HG02981 (cell line): ENCODE measurements at regions not wholly inside any gene's neighbourhood (a gene's known extent, or its start where the extent isn't known, plus 50 kb on each side); places are given as distances from the start of the nearest gene placed in this dataset.

Experiments used
- ATAC-seq: cut with Tn5 transposase; IDR thresholded peaks from one replicate; pipeline ENCODE4 v1.9.1; 2021; ENCODE audit warnings: mild to moderate bottlenecking, moderate library complexity; ENCODE audit not compliant: unreplicated experiment

DNA sequence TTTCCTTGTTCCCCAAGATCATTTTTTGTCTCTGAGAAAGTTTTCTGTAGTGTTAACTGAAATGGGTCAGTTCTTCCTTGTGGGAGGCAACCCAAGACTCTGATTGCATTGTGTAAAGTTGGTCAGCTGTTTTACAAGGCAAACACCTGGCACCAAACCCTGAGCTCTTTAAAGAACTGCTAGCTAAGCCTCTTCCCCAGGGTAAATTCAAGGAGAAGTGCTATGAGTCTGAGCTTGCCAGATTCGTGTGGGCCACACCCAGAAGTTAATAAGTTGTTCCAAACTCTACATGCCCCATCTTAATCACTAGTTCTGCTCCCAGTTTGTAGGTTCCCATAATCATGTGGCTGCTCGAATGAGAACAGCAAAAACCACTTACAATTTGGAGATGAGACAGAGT is 214.5 kb downstream of the BTG1 start:
- ATAC-seq: no peak

DNA sequence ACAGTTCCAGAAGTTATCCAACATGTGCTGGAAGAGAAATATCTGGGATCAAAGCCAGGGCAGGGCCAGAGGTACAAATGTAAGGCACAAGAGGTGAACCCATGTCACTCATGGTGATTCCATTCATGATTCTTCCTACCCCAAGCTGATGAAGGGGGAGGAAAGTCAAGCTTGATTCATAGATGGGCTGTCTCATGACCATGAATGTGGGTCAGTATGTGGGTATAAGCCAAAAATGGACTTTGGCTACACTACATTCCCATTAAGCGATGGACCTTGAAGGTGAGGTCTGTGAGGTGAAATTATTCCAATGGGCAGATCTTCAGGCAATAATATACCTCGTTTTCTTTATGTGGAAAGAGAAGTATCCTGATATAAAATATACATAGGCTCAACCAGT is 217.1 kb downstream of the BTG1 start:
- ATAC-seq: no peak

DNA sequence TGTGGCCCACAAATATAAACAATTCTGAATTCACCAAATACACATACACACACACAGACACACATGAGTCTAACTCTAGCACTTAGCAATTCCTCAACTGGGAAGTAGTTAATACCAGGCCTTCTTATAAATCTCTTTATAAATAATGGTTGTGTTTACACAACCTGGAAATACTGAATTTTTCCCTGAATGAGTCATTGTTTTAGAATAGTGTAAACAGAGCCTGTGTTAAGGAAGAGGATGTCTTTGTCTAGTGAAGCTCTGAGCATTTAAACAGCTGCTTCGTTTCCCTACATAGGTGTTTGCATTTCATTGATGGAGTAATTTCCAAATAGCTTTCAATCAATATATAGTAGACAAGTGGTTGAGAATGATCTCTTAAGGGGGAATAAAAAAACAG is 218.8 kb downstream of the BTG1 start:
- no peak for ATAC-seq

DNA sequence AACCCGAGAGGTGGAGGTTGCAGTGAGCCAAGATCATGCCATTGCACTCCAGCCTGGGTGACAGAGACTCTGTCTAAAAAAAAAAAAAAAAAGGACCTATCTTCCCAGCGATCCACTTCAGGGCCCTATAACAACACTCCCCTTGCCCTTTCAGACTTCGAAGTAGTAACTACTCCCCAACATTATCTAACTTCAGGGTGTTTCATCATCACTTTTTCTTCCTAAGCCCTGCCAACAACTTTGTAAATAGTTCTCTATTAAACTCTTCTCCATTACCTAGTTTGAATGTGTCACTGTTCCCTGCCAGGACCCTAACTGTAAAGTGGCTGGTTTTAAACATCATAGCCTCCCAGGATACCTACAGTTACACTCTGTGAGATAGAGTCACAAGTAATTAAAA is 220.8 kb downstream of the BTG1 start:
- ATAC-seq: no peak

DNA sequence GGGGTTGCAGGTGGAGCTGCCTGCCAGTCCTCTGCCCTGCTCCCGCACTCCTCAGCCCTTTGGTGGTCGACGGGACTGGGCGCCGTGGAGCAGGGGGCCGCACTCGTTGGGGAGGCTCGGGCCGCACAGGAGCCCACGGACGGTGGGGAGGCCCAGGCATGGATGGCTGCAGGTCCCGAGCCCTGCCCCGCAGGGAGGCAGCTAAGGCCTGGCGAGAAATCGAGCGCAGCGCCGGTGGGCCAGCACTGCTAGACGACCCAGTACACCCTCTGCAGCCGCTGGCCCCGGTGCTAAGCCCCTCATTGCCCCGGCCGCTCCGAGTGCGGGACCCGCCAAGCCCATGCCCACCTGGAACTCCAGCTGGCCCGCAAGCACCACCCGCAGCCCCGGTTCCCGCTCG is 221.8 kb downstream of the BTG1 start:
- no peak for ATAC-seq

DNA sequence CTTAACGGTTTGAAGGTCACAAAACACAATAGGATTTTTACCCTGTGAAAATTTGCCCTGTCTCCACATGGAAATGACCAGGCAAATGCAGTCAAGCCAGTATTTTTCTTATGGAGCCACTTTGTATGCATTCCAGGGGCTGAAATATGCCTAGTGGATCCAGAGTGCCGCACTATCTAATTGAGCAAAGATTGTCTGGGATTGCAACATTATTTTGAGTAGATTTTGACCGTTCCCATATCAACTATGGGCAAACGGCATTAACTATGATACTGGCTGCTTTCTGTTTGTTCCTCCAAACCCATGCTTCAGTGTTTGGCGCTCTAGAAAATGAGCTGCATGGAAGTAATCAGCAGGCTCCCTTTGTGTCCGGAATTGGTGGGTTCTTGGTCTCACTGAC is 223.0 kb downstream of the BTG1 start:
- ATAC-seq: no peak

DNA sequence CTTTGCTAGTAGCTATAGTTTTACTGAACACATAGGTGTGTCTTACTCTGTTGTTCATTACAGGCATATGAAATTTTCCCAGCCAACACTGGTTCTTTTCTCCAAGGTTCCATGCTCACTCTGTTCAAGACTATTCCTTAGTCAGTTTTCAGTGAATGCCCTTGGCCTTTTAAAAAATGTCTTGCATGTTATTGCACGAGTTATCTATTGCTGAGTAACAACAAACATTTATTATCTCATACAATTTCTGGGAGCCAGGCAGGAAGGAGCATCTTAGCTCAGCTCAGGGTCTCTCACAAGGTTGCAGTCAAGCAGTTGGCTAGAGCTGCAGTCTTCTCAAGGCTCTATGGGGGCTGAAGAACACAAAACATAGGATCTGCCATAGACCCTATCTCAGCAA is 223.5 kb downstream of the BTG1 start:
- no peak for ATAC-seq

DNA sequence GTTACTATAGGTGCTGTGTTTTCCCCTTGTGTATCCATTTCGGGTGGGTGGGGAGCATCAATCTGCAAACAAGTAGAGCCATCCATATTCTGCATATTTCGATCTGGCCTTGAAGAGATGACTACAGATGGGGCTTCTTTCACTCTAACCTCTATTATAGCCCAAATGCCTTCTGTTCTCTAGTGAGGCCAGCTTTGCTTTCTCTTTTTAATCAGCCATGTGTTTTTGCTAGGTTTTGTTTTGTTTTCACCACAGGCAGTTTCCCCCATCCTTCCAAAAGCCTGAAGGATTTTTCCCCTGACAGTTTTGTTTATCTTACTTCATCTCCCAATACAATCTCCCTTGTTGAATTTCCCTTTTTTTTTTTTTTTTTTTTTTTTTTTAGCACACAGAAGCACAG is 224.1 kb downstream of the BTG1 start:
- ATAC-seq: no peak

DNA sequence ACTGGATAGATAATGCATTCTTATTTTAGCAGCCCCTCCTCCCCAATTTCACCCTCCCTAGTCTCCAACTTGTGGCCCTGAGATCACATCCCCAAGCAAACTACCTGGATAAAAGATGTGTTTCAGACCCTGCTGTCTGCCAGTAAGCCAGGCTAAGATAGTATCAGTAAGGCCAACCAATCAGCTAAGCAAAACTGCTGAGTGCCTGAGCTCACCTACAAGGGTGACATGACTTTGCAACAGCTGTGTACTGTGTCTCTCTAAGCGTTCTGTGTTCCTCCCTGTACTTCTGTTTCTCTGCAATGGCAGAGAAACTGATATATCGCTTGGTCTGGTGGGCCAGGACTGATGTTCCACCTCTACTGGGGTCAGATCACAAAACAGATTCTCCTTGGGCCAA is 224.9 kb downstream of the BTG1 start:
- no peak for ATAC-seq

DNA sequence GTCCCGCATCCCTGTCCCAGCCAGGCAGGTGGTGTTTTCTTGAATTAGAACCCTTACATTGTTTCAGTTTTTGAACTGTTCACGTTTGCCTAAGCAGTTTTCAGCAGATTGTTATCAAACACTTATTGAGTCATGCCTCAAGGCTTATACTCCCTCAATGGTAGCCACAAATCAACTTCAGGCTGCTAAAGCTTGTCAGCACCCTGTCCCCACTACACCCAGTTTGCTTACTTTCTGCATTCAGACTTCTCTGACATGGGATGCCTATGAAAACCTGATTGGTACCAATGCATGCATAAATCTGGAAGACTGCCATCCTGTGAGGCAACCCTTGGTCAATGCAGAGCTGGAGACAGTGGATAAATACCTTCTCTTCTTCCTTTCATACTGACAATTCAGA is 225.4 kb downstream of the BTG1 start:
- ATAC-seq: no peak

DNA sequence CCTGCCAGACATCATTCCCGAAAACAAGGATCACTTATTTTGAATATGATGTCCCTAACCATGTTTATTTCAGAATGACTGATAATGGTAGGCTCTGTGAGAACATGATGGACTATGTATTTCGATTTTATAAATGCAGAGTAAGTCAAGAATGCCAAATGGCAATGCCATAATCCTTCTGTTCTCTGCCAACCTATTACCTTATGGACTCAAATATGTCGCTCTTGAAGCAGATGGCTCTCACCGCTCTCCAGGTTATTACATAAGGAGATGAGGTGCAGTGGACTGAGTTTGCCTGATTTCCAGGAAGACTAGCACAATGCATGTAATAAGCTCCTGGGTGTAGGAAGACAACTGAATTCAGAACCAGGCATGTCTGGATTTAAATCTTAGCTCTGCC is 227.2 kb downstream of the BTG1 start:
- no peak for ATAC-seq

DNA sequence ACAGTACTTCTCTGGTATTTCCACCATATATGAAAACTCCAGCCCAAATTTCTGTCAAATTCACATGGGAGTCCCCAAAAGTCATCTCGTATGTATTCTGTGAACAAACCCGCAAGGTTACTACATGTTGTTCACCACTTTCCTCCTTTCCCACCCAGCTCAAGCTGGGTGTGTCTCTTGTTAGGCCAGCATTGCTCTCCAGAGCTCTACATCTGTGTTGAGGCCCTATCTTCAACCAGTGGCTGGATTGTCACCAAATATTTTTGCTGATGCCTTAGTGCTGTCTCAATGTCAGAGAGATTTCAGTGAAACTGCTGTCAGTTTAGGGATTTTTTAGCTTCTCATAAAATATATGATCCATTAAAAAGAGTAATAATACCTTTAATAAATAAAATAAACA is 230.9 kb downstream of the BTG1 start:
- ATAC-seq: no peak

DNA sequence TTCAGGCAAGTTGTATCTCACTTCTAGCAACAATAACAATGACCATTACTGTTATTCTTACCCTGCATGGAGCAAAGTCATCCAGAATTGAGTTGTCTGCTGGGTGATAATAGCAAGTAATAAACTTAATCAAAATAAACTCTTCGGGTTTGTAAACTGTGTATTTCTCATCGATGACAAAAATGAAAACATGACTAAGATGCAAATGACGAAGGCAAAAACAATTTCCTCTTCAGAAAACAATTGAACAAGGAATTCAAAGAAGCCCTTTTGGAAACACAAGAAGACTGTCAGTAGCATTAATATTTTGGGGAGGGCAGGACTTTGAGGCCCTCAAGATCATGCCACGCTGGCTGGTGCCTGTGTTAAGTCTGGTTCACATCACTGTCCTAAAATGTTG is 232.0 kb downstream of the BTG1 start:
- ATAC-seq: no peak

DNA sequence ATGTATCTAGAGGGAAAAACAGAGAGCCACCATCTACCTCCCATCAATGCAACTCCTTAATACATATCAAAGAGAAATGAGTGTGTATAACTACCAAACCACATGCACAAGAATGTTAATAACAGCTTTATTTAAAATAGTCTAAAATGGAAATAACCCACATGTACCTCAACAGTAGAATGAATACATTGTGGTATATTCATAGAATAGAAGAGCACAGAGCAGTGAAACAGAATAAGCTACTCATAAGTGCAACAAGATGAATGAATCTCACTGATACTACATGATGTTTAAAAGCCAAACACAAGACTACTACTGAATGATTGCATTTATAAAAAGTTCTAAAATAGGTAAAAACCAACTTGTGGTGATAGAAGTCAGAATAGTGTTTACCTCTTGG is 232.5 kb downstream of the BTG1 start:
- ATAC-seq: no peak

DNA sequence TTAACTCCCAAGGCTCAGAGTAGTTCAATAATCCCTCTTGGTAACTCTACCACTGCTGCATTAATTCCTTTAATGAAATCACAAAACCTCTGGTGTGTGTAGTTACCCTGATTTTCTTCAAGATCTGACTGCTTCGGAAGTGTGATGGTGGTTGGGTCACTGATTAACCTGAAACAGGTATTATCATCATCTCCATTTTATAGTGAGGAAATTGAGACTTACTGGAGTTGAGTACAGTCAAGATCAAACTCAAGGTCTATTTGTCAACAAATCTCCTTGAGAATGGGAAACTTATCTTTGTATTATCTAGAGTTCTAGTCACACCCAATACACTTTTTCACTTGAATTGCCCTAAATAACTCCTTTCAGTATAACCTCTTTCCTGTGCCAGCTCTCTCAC is 233.5 kb downstream of the BTG1 start:
- ATAC-seq: no peak

DNA sequence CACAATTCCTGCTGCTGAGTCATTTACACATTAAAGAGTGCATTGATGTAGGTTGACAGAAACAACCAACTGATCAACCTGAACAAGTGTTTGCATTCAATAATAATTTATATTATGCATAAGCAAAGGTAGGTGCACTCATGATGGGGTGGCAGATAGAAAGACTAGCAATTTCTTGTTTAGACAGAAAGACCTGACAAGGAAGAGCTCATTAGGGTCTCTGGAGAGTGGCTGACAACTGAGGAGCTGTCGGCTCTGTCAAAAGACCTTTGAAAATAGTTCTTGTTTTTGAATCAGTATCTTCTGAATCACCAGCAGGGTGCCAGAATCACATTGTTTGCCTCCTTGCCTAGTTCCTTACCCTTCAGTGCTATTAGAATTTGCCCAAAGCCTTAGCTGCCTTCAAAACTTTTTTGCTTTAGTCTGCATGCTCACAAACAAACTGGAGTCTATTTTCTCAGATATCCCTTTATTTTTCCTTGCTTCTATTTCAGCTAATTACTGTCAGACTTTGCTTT is 234.7 kb downstream of the BTG1 start:
- no peak for ATAC-seq

DNA sequence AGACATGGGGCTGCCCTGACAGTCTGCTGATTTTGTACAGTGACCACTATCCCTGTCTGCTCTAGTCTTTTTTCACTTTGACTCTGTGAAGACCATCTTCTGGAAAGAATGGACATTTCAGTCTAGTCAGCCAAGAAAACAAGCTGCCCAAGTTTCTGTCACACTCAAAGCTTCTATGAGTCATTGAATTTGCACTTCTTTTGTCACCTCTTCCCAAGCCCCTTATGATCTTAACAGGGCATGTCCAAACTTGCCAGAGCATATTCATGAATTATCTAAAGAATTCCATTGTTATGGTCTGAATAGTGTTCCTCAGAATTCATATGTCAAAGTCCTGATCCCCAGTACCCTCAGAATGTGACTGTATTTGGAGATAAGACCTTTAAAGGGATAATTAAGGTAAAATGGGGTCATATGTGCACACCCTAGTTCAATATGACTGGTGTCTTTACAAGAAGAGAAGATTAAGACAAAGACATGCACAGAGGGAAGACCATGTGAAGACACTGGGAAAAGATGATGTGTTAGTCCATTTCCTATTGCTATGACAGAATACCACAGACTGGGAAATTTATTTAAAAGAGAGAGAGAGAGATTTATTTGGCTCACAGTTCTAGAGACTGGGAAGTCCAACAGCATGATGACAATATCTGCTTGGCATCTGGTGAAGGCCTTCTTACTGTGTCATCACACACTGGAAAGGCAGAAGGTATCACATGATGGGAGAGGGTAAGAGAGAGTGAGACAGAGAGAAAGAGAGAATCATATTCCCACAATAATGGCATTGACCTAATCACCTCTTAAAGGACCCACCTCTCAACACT is 242.6 kb downstream of the BTG1 start:
- no peak for ATAC-seq

DNA sequence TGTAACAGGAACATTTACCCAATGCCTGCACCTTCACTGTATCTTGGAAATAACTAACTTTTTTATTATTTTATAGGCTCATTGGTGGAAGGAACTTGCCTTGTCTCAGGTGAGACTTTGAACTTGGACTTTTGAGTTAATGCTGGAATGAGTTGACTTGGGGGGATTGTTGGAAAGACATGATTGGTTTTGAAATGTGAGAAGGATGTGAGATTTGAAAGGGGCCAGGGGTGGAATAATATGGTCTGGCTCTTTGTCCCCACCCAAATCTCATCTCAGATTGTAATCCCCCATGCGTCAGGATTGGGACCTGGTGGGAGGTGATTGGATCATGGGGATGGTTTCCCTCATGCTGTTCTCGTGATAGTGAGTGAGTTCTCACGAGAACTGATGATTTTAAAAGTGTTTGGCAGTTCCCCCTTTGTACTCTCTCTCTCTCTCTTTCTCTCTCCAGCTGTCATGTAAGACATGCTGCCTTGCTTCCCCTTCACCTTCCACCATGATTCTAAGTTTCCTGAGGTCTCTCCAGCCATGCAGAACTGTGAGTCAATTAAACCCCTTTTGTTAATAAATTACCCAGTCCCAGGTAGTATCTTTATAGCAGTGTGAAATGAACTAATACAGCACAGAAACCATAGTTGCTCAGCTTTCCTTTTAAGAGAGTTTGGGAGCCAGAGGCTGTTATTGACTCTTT is 244.1 kb downstream of the BTG1 start:
- ATAC-seq: no peak

DNA sequence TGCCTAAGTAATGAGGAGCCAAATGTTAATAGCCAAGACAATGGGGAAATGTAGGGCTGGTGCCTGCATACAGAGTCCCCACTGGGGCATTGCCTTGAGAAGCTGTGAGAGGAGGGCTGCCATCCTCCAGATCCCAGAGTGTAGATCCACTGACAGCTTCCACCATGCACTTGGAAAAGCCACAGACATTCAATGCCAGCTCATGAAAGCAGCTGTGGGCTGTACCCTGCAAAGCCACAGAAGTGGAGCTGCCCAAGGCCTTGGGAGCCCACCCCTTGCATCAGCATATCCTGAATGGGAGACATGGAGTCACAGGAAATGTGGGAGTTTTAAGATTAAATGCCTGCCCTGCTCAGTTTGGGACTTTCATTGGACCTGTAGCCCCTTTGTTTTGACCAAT is 244.7 kb downstream of the BTG1 start:
- no peak for ATAC-seq

DNA sequence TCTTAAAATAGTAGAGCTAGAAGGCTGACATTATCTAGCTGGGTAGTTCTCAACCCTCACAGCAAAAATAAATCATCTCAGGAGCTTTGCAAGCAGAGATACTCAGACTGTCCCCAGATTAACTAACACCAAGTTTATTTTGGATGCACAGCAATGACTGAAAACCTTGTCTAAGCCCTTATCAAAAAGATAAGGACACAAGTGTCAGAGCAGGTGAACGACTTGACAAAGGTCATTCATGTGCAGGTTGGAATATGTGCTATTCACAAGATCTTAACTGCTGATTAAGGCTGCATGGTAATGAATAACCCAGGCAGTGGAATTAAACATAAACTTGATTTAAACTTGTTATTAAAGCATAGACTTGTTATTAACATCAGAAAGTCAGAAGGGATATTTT is 246.6 kb downstream of the BTG1 start:
- no peak for ATAC-seq

DNA sequence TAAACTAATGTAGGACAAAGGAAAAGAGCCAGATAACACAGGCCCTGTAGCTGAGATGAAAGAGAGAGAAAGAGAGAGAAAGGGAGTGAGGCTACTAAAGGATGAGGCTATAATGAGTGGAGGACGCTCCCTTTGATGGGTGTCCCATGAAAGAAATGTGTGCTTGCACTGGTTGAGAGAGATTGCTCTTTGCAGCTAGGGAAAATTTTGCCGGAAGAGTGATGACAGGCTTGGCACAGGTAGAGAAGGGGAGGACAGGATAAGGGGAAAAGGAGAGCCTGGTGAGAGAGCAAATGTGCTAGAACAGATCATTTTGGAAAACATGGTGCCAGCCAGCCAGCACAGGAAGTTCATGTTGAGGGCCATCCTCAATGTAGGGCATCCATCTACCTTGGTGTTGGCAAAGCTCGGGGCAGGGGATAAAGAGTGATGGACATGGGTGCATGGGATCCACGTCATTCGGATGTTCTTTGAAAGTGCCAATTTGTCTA is 248.6 kb downstream of the BTG1 start:
- no peak for ATAC-seq

DNA sequence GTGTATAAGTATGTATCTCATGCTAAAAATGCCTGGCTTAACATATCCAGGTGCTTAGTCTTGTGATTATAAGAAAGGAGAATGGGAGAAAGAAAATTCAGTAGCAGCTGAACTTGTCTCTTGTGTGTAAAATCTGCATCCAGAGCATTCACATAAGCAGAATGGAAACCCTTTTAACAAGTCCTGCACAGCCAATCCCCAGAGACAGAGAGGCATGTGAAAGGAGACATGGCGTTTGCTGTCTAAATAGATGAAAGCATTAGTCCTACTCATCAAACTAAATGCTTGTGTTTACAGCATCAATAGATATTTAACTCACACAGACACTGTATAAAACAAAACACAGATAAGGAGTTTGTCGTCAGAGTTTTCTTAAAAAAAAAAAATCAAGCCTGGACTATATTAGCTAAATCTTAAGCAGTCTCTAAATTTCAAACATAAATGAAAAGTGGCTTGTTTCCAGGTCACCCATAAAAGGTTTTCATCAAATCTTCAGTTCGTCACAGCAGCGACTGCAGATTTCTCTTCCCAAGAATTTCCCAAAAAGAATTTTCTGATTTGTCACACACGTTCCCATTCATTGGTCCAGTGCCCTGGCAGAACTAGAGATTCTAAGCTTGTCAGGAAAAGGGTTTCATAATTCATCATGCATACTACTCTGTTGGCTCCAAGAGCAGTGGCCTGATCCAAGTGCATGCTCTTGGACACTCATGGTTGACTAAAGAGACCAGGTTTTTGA is 249.2 kb downstream of the BTG1 start:
- no peak for ATAC-seq
